ENCODE measurements at regions not wholly inside any gene's neighbourhood (a gene's known extent, or its start where the extent isn't known, plus 50 kb on each side); places are given as distances from the start of the nearest gene placed in this dataset.

DNA sequence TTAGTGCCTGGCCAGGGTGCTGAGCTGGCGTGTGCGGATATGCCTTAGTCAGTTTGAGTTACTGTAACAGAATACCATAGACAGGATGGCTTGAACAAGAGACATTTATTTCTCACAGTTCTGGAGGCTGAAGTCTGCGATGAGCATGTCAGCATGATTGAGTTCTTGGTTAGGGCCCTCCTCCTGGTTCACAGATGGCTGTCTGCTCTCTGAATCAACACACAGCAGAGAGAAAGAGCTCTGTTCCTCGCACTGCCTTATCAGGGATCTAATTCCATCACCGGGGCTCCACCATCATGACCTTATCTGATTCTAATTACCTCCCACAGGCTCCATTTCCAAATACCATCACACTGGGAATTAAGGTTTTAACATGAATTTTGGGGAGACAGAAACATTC lies 386.6 kb upstream of the DPH6 start (continued):
- TF ChIP-seq, protein P1, sequence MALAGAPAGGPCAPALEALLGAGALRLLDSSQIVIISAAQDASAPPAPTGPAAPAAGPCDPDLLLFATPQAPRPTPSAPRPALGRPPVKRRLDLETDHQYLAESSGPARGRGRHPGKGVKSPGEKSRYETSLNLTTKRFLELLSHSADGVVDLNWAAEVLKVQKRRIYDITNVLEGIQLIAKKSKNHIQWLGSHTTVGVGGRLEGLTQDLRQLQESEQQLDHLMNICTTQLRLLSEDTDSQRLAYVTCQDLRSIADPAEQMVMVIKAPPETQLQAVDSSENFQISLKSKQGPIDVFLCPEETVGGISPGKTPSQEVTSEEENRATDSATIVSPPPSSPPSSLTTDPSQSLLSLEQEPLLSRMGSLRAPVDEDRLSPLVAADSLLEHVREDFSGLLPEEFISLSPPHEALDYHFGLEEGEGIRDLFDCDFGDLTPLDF (CRISPR knock-in tag; IDR thresholded peaks at IDR 0.05) = no peak

DNA sequence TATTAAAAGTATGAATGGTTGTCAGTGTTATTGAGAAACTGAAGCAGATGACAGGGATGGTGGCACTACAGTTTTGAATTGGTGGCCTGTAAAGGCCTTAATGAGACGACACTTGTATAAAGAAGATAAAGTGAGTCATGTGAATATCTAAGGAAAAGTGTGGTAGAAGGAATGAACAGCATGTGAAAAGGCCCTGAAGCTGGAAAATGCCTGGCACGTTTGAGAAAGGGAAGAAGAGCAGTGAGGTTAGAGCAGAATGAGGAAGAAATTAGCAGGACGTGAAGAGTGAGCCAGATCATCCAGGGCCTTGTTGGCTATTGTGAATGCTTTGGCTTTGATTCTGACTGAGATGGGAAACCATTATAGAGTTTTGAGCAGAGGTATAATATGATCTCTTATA lies 387.6 kb upstream of the DPH6 start:
- Histone ChIP-seq H3K79me2 (ENCODE audit: insufficient read depth, low read length) (no peaks in the 10 kb centered on the region), H3K4me3 (replicated peaks in 1 of 3; ENCODE audit: insufficient read depth in 1 of 3, low read depth in 2 of 3, low read length in 3 of 3) (no peak overlapping the region), H3K27me3 (ENCODE audit: control insufficient read depth in 1 of 2, insufficient read depth in 2 of 2, low read length in 2 of 2) (no peaks in the 10 kb centered on the region), H3K9me3 (ENCODE audit: low read length) (no peaks in the 10 kb centered on the region), H3K36me3 (replicated peaks in 1 of 2; ENCODE audit: control insufficient read depth in 1 of 2, insufficient read depth in 2 of 2, low read length in 2 of 2) (no peaks in the 10 kb centered on the region), H2AFZ (ENCODE audit: low read length) (no peak overlapping the region), H4K20me1 (ENCODE audit: insufficient read depth, low read length) (no peaks in the 10 kb centered on the region), H3K4me2 (ENCODE audit: low read depth, low read length) (no peak overlapping the region), H3K4me1 (ENCODE audit: insufficient read depth, low read length) (no peaks in the 10 kb centered on the region), H3K9ac (ENCODE audit: insufficient read depth, low read depth, low read length) (no peak overlapping the region), H3K27ac (ENCODE audit: extremely low read length, insufficient read depth, low read length) (no peak overlapping the region)
- ATAC-seq (no peak), DNase-seq (ENCODE audit: low spot score) (no peak), FAIRE-seq (no peak)
- under 1% methylated on average over 3 of the region's 3 CpGs for WGBS (ENCODE audit: low lambda C conversion rate)
- POLR2A ChIA-PET = no interaction called here
- no TSS peak for BruUV-seq (replicated peaks)
- CTCF ChIA-PET (ENCODE audit: low intra/inter-chr PET ratio, low total read pairs) = no interaction called here
- intact Hi-C loops (cut with micrococcal nuclease; ENCODE audit: unreplicated experiment) = no loop called here
- in situ Hi-C loops (cut with HindIII; ENCODE audit: extremely low pct_ligation_motif_present, low pct_unique_long_range_greater_than_20kb) = no loop called here
- no peak for TF ChIP-seq KLF11 (CRISPR knock-in tag; IDR thresholded peaks at IDR 0.05)

DNA sequence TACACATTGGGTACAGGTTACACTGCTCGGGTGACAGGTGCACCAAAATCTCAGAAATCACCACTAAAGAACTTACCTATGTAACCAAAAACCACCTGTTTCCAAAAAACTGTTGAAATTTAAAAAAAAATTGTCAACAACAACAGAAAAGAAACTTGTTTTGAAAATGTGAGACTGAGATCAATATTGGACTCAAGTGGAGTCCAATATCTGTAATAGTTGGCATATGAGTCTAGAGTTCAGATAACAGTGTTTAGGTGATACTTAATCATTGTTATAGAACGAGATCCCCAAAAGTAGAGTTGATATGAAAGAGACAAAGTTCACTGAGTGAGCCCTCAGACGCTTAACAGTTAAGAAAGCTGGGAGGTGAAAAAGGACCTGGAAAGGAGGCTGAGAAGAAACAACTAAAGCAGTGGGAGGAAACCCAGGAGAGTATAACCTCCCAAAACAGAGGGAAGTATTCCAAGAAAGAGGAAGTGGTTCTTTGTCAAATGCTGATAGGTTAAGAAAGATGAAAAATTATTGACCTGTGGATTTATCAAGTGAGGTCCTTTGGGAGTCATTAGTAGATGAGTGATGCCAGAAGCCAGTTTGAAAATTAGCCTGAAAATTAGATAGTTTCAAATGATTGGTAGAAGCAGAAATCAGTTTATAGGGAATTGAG lies 388.6 kb upstream of the DPH6 start:
- ATAC-seq = no peak

More for the DNA sequence above, 388.6 kb upstream of the DPH6 start:
- in situ Hi-C loops (cut with HindIII; ENCODE audit: extremely low pct_ligation_motif_present, low pct_unique_long_range_greater_than_20kb) = no loop called here
- TF ChIP-seq TMF1 (CRISPR knock-in tag; IDR thresholded peaks at IDR 0.05; ENCODE audit: low read depth) (no peak), NKX3-1 (CRISPR knock-in tag; IDR thresholded peaks at IDR 0.05) (no peak), BORCS8-MEF2B (CRISPR knock-in tag; IDR thresholded peaks at IDR 0.05) (no peak), SMC3 (IDR thresholded peaks at IDR 0.05; ENCODE audit: low read length) (no peak), JARID2 (CRISPR knock-in tag; IDR thresholded peaks at IDR 0.05; ENCODE audit: insufficient replicate concordance) (no peak), ZNF605 (CRISPR knock-in tag; IDR thresholded peaks at IDR 0.05) (no peak)
- Histone ChIP-seq H3K4me1 (ENCODE audit: insufficient read depth, low read length) (no peaks in the 10 kb centered on the region), H3K27me3 (ENCODE audit: control insufficient read depth in 1 of 2, insufficient read depth in 2 of 2, low read length in 2 of 2) (no peaks in the 10 kb centered on the region), H2AFZ (ENCODE audit: low read length) (no peak overlapping the region), H3K4me2 (ENCODE audit: low read depth, low read length) (no peak overlapping the region), H3K9ac (ENCODE audit: insufficient read depth, low read depth, low read length) (no peak overlapping the region), H3K36me3 (replicated peaks in 1 of 2; ENCODE audit: control insufficient read depth in 1 of 2, insufficient read depth in 2 of 2, low read length in 2 of 2) (no peaks in the 10 kb centered on the region), H3K9me3 (ENCODE audit: low read length) (no peaks in the 10 kb centered on the region), H4K20me1 (ENCODE audit: insufficient read depth, low read length) (no peaks in the 10 kb centered on the region), H3K4me3 (replicated peaks in 1 of 3; ENCODE audit: insufficient read depth in 1 of 3, low read depth in 2 of 3, low read length in 3 of 3) (no peak overlapping the region), H3K79me2 (ENCODE audit: insufficient read depth, low read length) (no peaks in the 10 kb centered on the region), H3K27ac (ENCODE audit: extremely low read length, insufficient read depth, low read length) (no peak overlapping the region)
- BruUV-seq (replicated peaks) = no TSS peak
- ChIA-PET POLR2A (no interaction called here), CTCF (ENCODE audit: low intra/inter-chr PET ratio, low total read pairs) (no interaction called here)
- no peak for DNase-seq (ENCODE audit: low spot score)
- no peak for FAIRE-seq
- intact Hi-C loops (cut with micrococcal nuclease; ENCODE audit: unreplicated experiment) = no loop called here
- 0% methylated on average over 3 of the region's 3 CpGs for WGBS (ENCODE audit: low lambda C conversion rate)

All from HepG2 (cell line).